ENCODE measurements at regions not wholly inside any gene's neighbourhood (a gene's known extent, or its start where the extent isn't known, plus 50 kb on each side); places are given as distances from the start of the nearest gene placed in this dataset.

- TF ChIP-seq CTCF (IDR thresholded peaks at IDR 0.05; ENCODE audit: insufficient read depth, low read length) (no peak), POLR2AphosphoS5 (IDR thresholded peaks at IDR 0.05; ENCODE audit: low read depth) (no peak), GABPA (IDR thresholded peaks at IDR 0.05; ENCODE audit: low read depth) (no peak), REST (IDR thresholded peaks at IDR 0.05; ENCODE audit: insufficient replicate concordance, low read depth) (no peak)
These were observed 577.8 kb downstream of the AACS start for GRCh38 chr12:125643055-125643454.

Data from HL-60 (cell line).